A549 (cell line): ENCODE measurements at regions not wholly inside any gene's neighbourhood (a gene's known extent, or its start where the extent isn't known, plus 50 kb on each side); places are given as distances from the start of the nearest gene placed in this dataset.

Experiments used
- BHLHE40 ChIP-seq: IDR thresholded peaks from 2 replicates; pipeline ENCODE4 v1.6.1; 2012; ENCODE audit warnings: low read depth, low read length, inconsistent platforms
- CHD2 ChIP-seq: fragments of 150-350 bp; IDR thresholded peaks from 2 replicates; pipeline ENCODE4 v1.6.1; 2014; ENCODE audit warnings: low read length; ENCODE audit not compliant: partially characterized antibody
- CTCF ChIP-seq: fragments of >200 bp; sonication (Bioruptor Twin); formaldehyde crosslinking; IDR thresholded peaks from 3 replicates; pipeline ENCODE4 v1.5.1; 2016
- EP300 ChIP-seq, 2 experiments: fragments of >200 bp; sonication (Bioruptor Twin); formaldehyde crosslinking; IDR thresholded peaks; 2 replicates in 1 of 2; 3 replicates in 1 of 2; pipeline ENCODE4 v1.6.1; 2016 to 2017
- HDAC2 ChIP-seq: fragments of 200-600 bp; sonication (generic); IDR thresholded peaks from 2 replicates; pipeline ENCODE4 v1.6.1; 2016
- MYC ChIP-seq: IDR thresholded peaks from 2 replicates; pipeline ENCODE4 v1.6.1; 2012; ENCODE audit warnings: mild to moderate bottlenecking, inconsistent platforms, low read length, improper control_type of control experiment, borderline replicate concordance
- POLR2A ChIP-seq: IDR thresholded peaks from 2 replicates; pipeline ENCODE4 v1.6.1; 2012; ENCODE audit warnings: mild to moderate bottlenecking, low read length
- RAD21 ChIP-seq, 2 experiments: fragments of >200 bp in 1 of 2; sonication (Bioruptor Twin) in 1 of 2; formaldehyde crosslinking in 1 of 2; IDR thresholded peaks in 1 of 2; conservative IDR thresholded peaks in 1 of 2; 2 replicates in 1 of 2; 3 replicates in 1 of 2; pipeline ENCODE4 v1.6.1; 2012 to 2018; ENCODE audit warnings: inconsistent platforms in 1 of 2
- REST ChIP-seq: fragments of 200-600 bp; sonication (generic); IDR thresholded peaks from 2 replicates; pipeline ENCODE4 v1.6.1; 2016; ENCODE audit warnings: antibody characterized with exemption, mild to moderate bottlenecking, moderate library complexity
- SREBF2 ChIP-seq: fragments of 450-650 bp; IDR thresholded peaks from 2 replicates; pipeline ENCODE4 v1.6.1; 2014; ENCODE audit warnings: mild to moderate bottlenecking, moderate library complexity
- USF2 ChIP-seq: fragments of 450-650 bp; IDR thresholded peaks from 2 replicates; pipeline ENCODE4 v1.6.1; 2014; ENCODE audit warnings: antibody characterized with exemption

- TF ChIP-seq EP300 (IDR thresholded peaks at IDR 0.05) (no peak), RAD21 (conservative IDR thresholded peaks at IDR 0.05 in 1 of 2, IDR thresholded peaks at IDR 0.05 in 1 of 2) (no peak), CTCF (no peak), CHD2 (no peak), HDAC2 (no peak), SREBF2 (no peak), USF2 (no peak), POLR2A (no peak), BHLHE40 (no peak), MYC (no peak), REST (no peak)
Measured at GRCh38 chr13:26951581-26952177, 191.1 kb upstream of the GPR12 start.
